Activated naive CD4-positive, alpha-beta T cell (primary cell): ENCODE measurements at regions not wholly inside any gene's neighbourhood (a gene's known extent, or its start where the extent isn't known, plus 50 kb on each side); places are given as distances from the start of the nearest gene placed in this dataset.

ENCODE experiments used
- DNase-seq, 4 experiments: peaks; one replicate each; lab custom pipeline; 2025; lab: John Stamatoyannopoulos, UW

DNA sequence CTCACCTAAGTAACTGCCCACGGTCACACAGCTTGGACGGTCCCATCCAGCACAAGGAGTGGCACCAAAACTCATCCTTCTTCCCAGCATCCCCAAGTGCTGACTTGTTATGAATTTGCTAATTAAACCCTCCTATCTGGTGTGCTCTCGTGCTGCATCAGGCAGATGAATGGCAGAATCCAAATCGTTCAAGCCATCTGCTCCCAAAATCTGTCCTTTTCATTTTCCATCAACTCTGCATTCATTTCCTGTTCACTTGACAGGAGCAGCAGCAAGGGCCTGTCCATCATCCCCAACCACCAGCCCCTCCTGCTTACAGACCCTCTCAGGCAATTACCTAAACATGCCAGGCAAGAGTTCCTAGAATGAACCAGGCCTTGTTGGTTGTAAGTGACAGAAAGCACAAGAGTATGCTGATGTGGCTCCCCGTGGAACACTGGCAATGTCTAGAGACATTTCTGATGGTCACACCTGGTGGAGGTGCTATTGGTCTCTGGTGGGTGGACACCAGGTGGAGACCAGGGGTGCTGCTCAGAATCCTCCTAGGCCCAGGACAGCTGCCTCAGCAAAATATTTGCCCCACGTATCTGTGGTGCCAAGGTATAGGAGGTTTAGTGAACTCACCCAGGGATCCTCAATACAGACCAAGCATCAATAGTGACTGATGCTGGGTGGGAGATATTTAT lies 832.5 kb downstream of the TBC1D22A start:
- DNase-seq, result no peak

DNA sequence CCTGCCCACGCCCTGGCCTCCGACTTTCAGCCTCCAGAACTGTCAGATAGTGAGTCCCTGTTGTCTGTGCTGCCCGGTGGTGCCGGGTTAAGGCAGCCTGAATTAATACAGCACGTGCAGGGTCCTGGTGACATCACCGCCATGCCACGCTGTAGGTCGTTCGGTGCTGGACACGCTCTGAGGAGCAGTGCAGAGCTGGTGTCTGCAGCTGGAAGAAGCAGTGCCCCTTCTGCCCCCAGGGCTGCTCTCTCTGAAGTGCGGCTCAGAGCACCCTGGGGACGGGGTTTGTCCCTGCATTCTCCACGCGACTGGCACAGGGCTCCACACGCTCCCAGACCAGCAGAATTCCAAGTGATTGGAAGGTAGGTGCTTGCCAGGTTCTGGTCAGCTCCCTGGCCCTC lies 831.5 kb downstream of the TBC1D22A start:
- DNase-seq, result no peak

DNA sequence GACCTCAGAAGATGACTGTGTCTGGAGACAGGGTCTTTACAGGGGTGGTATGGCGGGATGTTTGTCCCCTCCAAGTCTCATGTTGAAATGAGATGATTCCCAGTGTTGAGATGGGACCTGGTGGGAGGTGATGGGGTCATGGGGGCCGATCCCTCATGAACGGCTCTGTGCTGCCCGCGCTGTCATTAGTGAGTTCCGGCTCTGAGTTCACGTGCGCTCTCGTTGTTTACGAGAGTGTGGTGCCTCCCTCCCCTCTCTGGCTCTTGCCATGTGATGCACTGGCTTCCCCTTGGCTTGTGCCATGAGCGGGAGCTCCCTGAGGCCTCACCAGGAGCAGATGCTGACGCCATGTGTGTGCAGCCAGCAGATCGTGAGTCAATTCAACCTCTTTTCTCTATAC lies 830.8 kb downstream of the TBC1D22A start:
- no peak for DNase-seq

DNA sequence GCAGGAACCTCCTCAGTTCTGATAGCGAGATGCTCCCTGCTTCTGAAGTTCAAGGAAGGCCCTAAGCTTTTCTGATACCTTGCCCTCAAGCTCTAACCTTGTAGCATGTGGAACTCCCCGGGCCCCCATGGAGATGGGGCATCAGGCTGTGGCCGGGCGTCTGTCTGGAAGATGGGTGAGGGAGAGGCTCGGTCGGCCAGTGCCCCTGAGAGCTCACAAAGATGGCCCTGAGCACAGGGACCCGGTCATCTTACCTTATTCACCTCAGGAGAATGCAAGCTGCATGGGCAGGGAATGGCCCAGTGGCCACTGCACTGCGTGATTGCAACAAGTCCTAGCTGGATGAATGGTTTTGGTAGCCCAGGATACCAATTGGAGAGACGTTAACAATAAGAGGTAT lies 830.3 kb downstream of the TBC1D22A start:
- no peak for DNase-seq

DNA sequence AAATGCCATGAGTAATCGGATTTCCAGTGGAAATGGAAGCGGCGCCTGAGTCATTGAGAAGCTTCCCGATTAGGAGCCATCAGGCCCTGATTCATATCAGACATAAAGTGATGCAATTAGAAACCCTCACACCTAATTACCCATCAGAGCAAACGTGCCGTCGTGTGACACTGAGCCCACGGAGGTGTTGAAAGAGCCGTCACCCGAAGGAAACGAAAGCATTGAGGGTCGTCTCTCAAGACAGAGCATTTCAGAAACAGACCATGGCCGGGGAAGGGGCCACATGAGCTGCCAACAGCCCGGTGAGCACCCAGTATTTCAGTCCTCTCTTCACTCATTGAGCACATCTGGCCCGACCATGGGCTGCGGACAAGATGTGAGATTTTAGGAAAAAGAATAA lies 829.3 kb downstream of the TBC1D22A start:
- no peak for DNase-seq

DNA sequence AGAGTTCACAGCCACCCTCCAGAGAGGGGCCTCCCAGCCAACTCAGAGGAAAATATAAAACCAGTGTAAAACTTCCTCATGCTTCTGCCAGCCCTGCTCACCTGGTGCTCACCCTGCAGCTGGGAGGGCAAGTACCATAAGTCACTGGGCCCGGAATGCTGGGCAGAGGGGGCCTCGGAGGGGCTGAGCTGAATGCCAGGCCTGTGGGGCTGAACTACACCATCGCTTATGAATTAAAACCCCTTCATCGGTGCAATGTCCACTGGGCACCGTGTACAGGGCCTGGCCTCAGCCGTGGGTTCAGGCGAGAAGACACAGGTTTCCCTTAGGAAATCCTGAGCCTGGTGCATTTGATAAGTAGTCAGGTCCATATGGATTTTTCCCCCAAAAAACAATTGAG lies 828.6 kb downstream of the TBC1D22A start:
- DNase-seq, result no peak

DNA sequence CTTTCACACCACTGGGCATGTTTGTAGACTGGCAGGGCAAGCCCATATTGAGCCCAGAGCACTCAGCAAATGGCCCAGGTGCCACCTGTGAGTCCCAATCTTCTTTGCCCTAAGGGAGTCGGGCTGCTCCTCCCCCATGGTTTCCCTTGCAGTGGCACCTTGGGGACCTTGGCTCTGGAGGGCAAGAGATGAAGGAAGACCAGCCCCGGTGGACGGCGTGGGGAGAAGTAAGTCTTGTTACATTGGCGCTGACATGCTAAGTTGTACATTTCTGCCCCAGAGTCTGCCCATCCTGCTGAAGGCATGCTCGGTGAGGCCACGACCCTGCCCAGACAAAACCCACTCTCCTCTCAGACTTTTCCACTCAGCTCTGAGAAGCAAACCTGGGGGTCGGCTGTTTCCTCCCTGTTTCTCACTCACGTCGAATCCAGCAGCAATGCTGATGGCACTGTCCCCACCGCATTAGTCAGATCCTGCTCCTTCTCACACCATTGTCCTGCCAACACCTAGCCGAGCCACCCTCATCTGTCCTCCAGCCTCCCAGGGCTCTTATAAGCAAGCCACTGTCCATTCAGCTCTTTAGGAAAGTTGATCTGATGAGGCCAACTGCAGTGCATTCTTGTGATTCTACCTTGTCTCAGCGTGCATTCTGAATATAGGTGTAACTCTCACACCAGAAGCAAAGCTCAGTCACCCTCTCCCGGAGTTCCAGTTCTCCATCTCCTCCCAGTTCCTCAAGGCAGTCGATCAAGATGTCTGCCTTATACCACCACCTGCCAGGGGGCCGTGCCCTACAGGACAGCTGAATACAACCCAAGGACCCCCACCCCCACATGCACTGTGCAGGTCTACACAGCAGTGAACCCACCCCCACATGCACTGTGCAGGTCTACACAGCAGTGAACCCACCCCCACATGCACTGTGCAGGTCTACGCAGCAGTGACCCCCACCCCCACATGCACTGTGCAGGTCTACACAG lies 827.1 kb downstream of the TBC1D22A start:
- DNase-seq, result no peak

DNA sequence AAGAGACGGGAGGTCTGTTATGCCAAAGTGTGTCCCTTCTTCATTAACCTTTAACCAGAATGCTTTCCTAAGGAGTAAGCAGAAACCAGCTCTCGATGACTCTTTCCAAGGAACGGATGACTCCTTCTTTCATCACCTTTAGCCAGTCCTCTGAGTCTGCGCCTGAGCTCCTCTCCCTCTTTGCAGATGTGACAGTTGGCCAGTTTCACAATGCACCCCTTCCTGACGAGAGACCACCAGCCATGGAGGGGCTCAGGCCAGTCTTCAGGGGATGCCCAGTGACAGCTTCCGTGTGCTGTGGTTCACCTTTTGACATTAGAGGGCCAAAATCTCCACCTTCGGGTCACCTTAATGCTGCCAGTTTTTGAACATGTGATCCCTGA lies 826.1 kb downstream of the TBC1D22A start:
- DNase-seq, result no peak

DNA sequence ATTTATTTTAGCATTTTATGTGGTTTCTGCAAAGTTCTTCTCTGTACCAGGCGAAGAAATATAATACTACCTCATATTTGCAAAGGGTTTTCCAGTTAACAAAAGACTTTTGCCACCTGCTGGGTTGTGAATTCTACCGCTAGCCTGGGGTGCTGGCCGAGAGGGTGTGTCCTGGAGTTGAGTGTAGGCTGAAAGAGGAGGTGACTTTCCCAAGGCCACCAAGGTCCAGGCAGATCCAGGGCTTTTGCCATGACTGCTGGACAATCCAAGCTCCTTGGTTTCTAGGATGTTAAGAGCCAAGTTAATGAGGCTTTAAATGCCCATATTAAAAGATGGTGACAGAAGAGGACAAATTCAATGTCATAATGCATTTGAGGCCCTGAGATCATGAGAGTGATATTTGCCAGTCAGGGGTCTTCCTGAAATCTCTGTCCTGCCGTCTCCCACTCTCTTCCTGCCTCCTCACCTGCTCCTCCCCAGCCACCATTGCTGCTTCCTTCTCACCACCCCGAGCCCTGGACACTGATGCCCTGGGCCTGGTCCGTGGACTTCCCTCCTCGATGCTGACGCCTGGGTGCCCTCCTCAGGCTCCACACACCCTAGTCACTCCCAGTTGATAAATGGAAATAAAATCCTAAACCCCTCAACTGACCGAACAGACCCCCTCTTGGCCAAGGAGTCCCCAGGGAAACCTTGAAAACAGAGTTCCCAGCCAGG lies 825.6 kb downstream of the TBC1D22A start:
- no peak for DNase-seq

DNA sequence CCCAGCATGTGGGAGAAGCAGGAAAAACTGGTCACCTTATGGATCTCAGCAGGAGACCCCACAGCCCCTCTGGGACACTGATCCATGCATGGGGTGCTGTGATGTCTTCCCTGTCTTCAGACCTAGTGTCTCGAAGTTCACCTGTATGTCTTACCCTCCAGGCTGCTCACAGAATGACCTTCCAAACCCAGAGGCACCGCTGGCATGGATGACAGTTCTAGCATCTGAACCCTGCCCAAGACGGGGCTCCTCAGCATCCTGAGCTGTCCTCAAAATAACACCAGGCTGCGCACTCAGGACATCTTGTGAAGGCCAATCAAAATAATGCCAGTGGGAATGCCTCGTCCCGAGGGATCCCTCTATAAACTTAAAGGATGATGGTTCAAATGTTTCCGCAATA lies 824.9 kb downstream of the TBC1D22A start:
- no peak for DNase-seq

DNA sequence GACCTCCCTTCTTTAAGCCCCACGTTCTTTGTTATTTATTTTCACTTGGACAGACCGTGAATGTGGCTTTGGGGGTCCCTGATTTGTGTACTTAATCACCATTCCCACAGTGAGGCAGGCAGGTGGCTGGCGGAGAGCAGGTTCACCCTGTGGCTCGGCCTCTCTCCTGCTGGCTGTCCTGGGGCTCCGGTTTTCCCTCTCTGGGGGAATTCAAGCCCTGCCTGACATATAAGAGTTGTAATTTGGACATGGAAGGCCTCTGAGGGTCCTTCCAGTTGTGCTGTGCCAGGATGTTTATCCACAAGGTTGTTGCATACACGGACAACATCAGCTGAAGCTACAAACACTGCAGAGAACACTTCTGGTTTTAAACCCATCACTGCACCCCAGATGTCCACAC lies 824.5 kb downstream of the TBC1D22A start:
- no peak for DNase-seq

DNA sequence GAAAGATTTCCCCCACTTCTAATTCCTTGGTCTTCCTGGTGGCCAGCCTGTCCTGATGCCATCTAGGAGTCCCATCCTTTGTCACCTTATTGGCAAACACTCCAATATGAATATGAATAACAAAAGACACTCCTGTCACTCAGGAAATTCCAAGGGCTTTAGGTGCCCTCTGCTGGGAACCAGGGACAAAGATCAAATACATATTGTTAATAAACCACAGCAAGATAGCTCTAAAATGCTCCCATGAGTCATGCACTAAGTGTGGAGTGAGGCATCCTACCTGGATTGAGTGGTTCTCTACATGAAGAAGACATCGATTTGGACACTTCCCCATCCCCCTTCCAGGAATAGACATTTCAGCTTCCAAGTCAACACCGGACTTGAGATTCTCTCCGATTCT lies 823.6 kb downstream of the TBC1D22A start:
- DNase-seq, result no peak

DNA sequence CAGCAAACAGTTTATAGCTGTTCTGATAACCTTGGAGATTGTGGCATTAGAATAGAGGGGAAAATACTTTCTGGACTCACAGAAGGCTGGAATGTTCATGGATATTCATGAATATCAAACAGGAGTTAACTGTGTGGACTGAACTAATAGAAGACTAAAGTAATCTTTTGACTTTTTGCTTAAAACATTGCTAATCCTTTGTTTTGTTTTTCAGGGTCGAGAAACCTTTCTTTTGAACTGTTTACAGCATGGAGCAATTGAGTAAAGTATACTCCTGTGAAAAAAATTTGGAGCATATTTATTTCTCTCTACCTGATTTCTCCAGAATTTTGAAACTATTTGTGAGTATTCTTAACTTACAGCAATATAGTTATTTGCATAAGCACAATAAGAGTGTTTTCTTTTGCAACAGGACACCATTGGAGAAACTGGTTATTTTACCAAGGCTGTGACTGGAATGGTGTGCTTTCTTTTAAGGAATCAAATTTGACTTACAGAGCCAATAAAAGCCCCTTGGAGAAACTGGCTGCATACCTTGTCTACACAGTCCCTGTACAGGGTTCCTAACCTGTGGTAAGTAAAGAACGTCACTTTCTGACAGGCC lies 821.6 kb downstream of the TBC1D22A start:
- DNase-seq, result no peak

DNA sequence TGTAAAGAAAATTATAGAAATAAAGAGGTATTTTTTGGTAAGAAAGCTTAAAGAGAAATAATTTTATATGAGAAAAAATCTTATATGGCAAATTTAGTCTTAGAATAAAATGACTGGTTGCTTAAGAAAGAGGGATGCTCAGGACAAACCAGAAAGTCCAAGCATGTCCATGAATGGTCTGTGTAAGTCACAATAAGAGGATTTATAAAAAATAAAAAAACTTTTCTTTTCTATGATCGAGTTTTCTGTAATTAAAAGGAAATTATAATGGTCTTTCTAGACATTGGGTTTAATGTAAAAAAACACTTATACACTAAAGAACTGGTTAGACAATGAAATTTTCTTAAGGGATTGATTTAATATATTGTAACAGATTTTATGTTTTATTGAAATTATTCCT lies 819.6 kb downstream of the TBC1D22A start:
- no peak for DNase-seq

DNA sequence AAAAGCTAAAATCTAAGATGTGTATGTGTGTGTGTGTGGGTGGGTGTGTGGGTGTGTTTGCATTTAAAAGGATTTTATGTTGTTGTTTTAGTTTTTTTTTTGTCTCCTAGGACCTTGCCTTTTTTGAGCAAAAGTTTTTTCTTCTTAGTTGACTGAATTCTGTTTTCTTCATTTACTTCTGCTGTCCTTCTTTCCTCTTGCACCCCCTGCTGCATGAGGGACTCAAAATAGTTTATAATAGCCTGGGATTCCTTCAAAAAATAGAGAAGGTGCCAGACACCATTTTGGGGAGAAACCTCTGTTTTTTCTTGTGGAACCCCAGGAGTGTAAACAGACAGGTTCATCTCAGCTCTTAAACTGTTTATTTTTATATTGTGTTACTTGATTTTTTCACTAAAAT lies 817.7 kb downstream of the TBC1D22A start:
- no peak for DNase-seq

DNA sequence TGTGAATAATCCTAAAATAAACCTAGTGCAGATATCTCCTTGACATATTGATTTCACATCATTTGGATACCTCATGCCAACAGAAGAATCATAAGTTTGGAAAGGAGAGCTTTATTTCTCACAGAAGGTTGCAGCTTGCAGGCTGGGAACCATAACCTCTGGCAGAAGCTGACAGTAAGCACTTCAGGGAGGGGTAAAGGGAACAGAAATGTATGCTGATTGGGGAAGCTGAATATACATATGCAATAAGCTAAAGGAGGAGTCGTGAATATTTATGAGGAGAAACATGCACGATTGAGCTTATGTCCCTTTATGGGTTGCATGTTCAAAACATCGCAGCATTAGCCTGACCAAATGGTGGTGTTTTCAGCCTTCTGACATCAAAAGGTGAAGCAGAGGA lies 814.5 kb downstream of the TBC1D22A start:
- no peak for DNase-seq

DNA sequence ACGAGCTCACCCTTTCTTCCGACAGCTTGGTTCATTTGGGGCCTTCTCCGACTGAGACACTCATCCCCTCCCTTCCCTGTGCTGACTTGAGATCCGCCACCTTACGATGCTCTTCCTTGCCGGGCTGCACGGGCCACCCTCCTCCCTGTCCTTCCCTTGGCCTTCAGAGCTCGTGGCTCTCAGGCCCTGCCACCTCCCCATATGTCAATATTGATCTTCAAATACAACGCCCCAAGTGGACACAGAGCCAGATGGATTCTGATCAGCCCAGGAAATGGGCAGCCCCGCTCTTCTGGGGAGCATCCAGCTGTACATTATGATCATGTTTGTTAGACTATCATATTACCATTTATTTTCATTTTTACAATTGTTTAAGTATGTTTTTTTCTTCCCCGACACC lies 812.8 kb downstream of the TBC1D22A start:
- no peak for DNase-seq

DNA sequence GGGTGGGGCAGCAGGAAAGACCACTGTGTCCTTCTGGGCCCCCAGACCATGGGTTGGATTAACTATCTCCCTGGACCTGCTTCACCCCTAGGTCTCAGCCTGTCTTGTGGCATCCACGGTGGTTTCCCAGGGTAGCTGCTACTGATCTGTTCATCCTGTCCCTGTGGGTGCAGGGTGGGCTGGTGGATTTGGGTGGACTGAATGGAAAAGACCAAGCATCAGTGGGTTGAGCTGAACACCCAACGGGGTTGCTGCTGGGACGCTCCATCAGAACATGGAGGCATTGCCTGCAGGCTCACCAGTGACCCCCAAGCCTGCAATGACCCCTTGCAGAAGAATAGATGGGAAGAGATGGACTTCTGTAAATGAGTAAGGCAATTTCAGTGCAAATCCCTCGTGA lies 812.1 kb downstream of the TBC1D22A start:
- DNase-seq, result no peak

DNA sequence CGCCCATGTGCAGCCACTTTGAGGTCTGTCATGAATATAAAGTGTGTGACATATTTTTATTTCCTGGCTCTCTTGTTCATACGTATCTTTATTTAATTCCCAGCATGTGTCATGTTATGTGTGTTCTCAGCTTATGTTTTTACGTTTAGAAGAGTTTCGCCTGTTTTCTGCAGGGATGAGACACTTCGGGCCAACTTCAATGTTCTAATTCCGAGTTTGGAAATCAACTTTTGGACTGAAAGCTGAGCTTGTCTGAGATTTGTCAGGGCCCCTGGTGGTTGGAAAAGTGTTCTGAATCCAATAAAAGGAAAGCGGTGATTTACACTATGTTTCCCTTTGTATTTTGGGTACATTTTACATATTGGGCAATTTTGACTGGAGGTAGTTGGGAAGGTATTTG lies 810.7 kb downstream of the TBC1D22A start:
- no peak for DNase-seq

DNA sequence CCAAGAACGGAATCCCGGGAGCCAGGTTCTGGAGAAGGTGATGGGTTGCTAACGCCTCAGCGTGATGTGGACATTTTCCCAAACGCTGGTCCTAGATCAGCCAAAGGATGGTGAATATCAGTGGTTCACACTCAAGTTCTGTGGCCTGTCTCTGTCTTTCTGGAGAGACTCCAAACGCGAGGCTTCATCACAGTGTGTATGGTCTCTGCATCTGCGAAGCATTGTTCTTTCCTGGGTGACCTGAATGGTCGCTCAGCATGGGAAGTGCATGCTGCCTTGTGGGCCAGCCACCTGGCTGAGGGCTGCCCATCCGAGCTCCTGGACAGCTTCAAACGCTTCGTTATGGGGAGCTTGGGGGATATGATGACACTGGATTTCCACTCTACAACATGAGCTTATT lies 810.0 kb downstream of the TBC1D22A start:
- DNase-seq, result no peak

DNA sequence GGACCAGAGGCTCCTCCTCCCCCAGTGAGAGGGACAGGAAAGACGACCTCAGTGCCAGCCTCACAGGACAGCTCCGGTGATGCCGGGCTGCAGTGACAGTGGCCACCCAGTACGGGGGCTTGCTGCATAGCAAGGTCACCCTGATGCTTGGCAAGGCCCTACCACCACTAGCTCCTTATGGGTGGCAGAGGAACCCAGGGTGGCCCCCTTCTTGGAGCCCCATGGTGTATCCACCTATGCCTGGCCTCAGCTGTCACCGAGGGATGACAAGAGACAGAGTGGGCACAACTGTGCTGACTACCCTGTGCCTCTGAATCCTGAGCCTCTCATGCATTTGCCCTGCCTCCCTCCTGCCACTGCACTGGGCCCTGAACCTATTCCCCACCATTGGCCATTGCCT lies 809.2 kb downstream of the TBC1D22A start:
- DNase-seq, result no peak

DNA sequence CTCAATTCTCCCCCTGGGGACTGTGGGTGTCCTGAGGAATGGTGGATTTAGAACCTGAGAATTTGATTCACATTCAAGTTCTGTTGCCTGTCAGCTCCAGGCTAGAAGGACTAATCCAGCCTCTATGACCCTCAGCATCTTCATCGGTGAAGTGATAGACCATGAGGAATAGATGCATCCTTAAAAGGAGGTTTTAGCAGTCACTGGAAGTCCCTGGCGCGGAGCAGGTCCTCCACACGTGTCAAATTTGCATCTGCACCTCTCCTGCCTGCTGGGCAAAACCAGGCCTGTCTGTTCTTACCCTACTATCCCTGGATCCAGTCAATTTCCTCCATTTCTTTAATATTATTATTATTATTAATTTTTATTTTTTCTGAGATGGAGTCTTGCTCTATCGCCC lies 808.4 kb downstream of the TBC1D22A start:
- DNase-seq, result no peak
